SHP77 treated with DMSO at 0.1 percent for 48 hours (cell line): ENCODE measurements at regions not wholly inside any gene's neighbourhood (a gene's known extent, or its start where the extent isn't known, plus 50 kb on each side); places are given as distances from the start of the nearest gene placed in this dataset.
A peak's percentile ranks its signal among the peaks of the same experiment; 100 is the strongest.

Experiments
- DNase-seq: peaks from one replicate; lab custom pipeline; 2025; lab: John Stamatoyannopoulos, UW

DNA sequence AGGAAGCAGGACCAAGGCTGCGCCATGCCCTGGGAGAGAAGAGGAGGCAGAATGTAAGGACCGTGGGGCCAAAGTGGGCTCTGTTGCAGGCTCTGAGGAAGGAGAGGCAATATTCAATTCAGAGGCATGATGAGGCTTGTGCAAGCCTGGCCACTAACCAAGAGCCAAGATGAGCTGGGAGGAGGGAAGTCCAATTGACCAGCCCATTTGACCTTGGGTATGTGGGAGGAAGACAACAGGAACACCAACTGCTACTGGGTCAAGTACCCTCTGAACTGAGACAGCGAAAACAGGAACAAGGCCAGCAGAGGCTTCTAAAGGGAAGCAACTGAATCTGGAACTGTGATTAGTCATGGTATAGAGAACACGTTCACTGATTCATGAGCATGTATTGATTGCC is 779.6 kb downstream of the MAFB start:
- DNase-seq: no peak

DNA sequence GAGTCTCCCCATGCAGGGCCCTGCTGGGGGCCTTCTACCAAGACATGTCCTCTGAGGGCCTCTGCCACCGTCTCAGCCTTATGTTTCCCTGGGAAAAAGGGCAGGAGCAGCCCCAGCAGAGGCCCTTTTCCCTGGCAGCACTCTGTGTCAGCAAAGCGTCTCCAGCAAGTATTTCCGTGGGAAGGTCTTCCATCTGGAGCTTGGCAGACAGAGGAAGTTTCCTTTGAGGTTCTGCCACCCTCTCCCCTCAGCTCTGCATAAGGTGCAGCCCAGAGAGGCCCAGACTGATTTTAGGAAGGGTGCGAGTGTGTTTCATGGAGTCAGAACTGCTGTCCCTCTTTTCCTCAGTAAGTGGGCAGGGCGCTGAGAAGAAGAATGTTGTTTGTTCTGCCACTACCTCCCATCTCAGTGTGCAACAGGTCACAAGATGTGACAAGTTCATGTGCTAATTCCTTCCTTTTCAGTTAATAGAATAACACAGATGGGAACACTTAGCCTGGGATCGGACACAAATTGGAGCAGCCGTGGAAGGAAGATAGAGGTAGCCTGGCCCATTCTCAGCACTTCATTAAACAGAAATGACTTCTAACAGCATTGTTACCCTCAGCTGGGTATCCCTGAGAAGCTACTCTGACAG is 784.4 kb downstream of the MAFB start:
- DNase-seq: no peak

DNA sequence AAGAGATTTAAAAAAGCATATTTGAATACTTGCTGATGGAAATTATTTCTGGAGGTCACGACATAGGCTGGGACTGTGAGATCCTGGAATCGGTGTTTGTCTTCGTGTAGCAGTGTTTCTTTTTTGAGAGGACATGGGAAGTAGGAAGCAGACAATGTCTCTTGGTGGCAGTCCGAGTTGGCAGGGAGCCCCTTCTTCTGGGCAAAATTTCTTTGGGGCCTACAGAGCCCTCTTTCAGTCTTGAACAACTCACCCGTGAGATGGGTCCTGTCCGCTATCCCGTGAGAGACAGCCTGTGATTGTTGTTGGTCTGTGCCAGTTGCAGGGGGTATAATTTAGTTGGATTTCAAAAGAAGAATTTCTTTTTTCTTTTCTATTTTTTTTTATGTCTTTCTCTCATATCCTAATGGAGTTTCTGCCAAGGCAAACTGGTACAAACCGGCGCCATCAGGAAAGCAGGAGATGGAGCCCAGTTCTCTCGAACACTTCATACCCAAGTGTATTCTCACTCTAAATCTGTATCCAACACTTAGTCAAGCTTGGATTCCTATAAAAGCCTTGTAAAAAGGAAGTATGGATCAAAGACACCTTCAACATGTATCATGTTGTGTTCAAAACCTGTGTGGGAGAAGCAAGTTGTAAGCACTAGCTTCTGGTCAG is 785.1 kb downstream of the MAFB start:
- no peak for DNase-seq

DNA sequence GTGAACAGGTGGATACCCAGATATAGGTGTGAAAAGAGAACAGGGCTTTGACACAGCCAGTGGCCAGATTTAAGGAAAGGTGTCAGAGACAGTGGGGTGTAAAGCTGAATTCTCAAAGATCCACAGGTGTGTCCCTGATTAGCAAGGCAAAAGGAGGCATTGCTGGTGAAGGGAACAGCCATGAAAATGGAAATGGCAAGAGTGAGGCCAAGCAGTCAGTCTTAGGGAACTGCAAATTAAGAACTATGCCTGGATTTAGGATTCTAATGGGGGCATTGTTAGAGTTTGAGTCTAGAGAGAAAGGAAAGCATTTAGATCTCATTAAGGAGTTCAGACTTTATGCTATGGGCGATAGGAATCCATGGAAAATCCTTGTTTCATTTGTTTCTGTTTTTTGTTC is 789.2 kb downstream of the MAFB start:
- no peak for DNase-seq

DNA sequence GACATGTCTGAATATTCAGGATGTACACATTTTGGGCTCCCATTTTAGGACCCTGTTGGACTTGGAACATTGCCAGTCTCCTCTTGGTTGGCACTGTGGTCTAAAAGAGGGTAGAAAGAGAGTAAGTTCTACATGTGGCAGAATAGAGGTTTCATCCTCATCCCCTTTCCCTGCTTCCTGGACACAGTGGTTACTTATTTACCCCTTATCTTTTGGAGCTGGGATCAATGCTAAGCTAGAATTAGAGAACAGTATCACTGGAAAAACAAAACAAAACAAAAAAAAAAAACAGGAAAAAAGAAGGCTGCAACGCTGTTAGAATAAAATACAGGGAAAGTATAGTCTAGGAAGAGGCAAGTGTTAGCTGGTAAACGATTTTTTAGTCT is 790.6 kb downstream of the MAFB start:
- DNase-seq: no peak

DNA sequence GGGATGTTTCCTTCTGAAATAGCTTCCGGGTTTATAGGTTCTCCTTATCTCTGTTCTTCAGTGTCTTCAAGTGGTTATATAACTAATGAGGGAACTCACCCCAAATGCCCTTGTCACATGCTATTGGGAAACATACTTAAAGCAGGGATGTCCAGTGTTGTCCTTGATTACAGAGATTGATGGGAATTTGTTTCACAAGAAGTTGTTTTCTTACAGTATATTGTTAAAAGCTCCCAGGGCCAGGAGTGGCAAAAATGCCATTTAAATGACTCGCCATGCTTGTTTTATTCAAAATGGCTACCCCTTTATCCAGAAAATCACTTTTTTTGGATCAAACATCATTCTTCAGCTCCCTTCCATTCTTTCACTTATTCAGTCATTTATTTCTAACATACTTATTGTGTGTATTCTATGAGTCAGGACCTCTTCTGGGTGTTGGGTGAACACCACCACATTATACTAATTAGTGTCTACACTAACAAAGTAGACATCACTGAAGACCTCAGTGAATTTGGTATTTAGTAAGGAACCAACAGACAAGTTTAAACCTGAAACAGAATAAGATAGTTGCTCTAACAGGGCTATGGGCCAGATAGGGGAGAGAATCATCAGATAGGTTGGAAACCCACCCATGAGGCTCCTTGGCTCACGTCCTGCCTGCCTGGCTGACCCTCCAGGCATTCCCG is 791.1 kb downstream of the MAFB start:
- DNase-seq: no peak

DNA sequence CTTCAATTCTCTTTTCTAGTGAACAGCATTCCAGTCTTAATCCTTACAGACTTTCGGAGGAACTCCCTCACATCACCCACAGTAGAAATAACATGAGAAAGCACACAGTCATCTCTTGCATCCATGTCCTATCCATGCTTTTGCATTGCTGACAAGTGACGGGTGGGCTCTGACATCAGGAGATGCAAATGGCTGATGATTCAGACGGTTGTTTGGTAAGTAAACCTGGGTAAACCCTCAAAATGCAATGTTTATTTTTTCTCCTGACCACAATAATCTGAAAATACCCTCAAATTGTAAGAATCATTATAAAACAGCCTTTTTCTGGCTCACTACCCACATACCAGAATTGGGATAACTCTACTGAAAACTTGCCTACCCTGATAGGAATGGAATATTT is 792.0 kb downstream of the MAFB start:
- no peak for DNase-seq

DNA sequence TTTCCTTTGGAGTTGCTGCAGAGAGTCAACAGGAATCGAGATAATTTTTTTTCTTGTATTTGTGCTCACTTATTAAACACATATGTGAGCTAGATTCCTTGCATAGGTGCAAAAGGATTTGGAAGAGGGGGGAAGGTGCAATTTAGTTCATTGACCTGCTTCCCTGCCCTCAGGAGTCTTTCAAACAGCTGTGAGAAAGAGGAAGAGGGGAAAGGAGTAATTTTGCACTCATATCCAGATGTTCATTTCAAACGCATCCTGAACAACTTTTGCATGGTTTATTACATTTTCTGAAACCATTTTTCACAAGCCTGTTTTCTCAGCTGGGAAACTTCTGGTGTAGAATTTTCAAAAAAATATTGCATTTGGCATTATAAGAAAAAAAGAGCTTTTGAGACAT is 795.0 kb downstream of the MAFB start:
- DNase-seq: no peak

DNA sequence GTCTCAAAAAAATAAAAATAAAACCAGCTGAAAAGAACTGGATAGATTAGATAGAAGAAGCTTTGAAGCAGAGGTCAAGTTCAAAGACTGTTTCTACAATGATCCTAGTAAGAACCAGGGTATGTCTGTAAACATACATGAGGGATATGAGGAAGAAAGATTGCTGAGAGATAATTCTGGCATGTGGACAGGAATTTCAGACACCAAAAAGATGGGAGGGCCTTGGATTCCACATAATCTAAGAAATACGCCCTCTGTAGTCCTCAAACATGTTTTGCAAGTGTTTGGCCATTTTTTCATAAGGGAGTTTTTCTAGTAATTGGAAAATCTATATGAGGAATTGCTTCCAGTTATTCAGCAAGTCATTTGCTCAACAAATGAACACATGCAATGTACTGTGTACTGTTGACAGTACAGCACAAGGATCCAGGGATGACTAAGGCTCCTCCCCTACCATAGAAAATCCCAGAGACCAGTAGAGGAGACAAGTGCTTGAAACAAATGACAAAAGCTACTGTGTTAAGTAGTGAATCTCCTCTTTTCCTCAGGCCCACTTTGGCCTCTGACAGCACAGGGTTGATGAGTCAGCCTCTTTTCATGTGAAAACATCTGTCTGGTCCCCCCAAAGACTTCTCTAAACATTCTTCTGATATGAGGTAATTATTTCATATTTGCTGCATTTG is 795.9 kb downstream of the MAFB start:
- DNase-seq: no peak

DNA sequence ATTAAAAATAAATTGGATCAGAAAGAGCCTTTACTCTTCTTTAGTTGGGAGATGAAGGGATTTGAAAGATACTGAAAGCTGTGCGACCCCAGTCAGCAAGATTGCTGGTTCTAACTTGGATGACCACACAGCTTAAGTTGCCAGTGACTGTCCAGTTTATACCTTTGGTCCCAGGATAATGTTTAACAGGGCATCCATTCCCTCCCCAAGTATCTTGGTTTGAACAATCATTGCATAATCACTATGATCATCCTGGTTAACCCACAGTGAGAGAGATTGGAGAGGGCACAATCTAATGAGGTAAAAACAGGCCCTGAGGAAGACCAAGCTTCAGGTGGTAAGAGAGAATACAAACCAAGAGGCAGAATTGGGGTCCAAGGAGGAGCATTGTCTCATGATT is 798.3 kb downstream of the MAFB start:
- DNase-seq: no peak

DNA sequence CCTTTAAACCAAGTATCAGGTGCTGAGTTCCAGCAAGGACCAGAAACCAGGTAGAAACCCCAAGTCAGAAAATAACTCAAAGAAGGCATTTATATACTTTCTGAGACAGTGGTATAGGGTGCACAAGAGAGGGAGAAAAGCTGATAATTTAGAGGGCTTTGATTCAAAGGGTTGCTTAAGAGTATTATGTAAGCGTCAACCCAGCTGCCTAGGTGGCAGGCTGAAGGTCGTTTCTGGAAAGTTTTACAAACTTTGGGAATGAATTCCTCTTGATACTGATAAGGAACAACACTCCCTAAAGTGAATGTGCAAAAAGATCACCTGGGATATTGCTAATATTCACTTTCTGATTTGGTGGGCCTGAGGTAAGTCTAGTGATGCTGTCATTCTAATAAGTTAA is 800.7 kb downstream of the MAFB start:
- no peak for DNase-seq

DNA sequence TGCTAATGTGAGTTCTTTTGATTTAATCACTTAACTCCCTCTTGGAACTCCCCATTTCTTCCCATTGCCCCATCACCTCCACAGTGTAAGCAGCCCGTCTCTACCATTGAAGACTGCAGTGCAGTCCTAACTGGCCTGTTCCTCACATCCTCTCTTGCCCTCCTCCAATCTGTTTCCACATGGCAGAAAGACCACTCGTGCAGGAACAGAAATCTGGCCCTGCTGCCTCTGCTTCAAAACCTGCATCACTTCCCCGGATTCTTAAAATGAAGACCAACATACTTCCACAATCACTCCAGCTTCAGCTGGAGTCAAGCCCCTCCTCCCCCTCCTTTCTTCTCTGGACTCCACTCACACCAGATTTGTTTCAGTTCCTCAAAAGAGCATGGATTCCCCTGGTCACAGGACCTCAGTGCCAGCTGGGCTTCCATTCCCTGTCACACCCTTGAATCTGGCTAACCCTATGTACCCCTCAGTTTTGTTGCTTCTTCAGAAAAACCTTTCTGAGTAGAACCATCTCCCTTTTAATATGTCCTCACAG is 802.3 kb downstream of the MAFB start:
- DNase-seq: no peak

DNA sequence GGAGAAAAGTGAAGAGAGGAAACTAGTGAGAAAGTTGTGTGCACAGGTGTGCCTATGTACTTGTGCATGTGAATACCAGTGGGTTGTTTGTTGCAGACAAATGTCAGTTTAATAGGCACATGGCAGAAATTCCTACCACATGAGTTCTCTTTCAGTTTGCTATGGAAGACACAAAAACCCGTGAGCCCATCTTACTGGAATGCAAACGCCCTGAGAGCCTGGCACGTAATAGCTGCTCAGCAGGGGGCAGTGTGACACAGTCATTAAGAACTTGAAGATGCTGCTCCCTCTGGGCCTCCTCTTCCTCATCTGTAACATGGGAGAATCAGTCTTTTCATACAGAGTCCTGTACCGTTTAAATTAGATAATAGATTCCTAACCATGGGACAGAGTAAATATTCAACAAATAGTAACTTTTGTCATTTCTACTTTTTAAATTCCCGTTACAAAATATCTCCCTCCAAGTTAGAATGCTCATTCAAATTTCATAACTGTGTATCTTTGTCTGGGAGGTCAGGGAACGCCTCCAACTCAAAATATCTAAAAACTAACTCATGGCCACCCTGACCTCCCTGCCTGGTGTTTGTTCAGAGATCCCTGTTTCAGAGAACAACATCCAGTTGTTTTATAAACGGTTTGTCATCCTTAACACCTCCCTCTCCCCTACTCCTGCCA is 802.9 kb downstream of the MAFB start:
- DNase-seq: peak; percentile 11

DNA sequence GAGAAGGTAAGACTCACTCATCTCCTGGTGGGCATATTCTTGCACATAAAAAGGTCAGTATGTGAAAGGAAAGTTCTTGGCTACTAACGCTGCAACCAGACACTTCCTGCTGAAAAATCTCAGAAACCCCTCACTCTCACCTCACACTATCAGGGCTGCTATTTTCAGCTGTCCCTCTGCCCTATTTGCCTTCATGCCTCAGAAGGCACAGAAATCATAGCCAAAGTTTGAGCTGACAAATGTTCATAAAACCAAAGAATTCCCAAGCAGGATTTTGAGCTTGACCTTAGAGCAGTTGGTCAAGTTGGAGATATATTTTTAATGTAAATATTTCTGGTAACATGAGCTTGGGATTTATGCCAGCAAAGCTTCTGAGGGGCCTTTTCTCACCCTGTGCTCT is 806.2 kb downstream of the MAFB start:
- no peak for DNase-seq

DNA sequence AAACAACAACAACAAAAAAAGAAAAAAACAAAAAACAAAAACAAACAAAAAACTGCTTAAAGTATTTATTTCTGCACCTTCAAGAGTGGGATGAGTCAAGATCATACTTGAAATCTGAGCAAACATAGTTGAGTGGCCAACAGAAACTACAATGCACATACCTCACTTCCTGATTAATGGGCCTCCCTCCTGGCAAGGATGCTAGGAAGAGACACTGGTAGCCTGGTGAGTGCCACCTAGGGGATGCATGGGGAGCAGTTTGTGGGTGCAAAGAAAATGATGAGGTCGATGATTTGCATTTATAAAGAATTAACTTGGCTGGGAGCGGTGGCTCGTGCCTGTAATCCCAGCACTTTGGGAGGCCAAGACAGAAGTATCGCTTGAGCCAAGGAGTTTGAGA is 808.1 kb downstream of the MAFB start:
- DNase-seq: no peak

DNA sequence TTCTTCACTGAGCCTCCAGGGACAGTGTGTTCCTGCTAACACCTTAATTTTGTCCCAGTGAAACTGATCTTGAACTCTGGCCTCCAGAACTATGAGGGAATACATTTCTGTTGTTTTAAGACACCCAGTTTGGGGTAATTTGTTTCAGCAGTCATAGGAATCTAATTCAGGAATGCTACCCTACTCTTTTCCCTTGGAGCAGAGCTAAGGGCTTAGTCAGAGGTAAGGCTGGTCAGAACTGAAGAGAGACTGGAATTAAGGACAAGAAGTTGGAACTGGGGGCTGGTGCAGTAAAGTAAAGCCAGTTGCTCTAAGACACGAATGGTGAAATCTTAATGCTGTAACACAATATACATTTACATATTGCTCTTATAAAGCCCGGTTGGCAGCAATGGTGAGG is 809.7 kb downstream of the MAFB start:
- no peak for DNase-seq

DNA sequence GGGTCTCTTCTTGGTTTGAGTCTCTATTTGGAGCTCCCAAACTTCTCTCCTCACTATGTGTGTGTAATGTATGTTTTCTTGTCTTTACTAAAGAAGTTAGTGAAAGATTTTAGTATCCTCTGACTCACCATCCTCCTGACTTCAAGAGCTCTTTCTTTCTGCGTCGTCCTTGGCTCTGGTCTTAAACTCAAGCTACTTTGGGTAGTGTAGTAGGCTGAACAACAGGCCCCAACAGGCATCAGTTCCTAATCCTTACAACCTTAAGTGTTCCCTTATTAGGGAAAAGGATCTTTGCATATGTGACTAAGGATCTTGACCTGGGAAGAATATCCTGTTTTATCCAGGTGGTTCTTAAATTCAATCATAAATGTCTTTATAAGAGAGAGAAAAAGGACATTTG is 810.2 kb downstream of the MAFB start:
- no peak for DNase-seq

DNA sequence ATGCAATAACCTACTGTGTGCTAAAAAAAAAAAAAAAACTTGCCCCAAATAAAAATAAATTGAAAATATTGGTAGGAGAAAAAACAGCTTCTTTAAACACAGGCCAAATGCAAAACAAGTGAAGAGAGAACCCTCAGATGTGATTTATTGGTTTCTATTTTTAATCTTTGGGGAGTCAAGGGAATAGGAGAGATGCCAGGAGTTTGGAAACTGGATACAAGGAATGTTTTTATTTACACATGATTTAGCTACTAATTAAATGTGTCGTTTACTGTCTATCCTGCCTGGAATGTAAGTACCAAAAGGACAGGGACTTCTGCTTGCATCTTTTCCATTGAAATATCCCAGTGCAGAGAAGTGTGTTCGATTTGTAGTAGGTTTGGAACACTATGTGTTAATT is 810.7 kb downstream of the MAFB start:
- no peak for DNase-seq

DNA sequence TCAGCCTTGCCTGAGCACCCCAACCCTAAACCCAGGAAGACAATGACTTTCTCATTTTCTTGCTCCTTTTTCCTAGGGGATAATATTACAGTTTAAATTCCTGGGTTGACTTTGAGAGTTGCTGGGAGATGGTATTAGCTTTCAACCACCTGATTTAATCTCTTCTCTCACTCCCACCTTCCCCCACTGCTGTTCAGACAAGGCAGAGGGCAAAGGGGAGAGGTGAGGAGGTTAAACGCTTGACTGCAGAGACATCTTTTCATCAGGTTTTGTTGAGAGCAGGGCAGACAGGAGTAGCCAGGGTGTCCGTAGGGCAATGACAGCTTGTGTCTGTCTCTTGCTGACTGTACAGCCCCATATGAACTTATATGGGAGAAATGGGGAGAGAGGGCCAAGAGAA is 811.2 kb downstream of the MAFB start:
- no peak for DNase-seq

DNA sequence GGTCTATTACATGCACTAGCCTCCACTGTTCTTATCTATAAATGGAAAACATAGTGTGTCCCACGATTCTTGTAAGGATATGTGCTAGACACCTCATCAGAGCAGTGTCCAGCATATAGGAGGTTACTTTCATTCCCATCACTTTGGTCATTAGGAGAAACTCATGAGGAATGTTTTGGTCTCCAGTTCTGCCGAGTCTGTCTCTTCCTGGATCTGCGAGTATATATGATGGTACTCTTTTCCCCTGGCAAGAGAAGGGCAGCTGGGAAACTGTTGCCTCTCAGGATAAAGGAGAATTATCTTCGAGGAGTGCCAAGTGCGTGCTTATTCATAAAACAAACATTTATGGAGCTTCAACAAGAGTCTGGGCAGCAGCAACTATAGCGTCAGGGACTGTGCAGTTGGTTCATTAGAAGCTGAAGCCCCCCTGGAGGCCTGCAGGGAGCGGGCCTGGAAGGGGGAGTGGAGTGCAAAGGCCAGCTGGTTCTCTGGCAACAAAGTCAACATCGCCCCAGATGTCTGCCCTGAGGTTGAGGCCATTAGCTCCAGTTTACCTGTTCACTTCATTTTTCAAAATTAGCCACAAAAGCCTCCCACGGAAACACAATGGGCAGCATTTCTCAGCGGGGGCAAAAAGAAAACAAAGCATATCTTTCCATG is 811.9 kb downstream of the MAFB start:
- no peak for DNase-seq

DNA sequence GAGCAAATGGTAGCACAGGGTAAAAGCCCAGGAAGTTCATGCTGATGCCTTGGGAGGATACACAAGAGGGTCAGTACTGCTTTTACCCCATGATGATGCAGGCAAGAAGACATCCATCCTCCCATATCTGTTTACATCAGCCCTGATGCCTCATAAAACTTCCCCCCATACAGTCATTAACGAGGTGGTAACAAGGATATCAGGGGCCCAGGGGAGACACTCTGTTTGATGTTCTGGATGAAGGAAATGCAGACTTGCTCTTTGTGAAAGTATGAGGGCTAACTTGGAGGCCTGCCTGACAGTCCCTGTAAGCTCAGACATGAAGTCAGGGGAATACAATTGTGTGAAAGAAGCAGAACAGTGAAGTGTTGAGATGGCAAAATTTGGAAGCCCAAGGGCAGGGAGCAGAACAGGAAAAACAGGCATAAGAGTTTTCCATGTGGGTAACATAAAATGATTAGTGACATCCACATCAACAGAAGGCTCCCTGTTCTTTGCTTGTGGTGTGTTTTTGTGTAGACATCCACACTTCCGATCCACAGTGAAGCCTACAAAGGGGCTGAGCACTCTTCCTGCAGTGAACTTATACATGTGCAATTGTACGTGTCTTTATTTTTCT is 813.4 kb downstream of the MAFB start:
- no peak for DNase-seq
